Thoracic aorta (tissue), 2 donors: ENCODE measurements at regions not wholly inside any gene's neighbourhood (a gene's known extent, or its start where the extent isn't known, plus 50 kb on each side); places are given as distances from the start of the nearest gene placed in this dataset.
"Not testable (repeated sequence)": the region's sequence is repeated elsewhere in the genome, so short reads cannot be mapped to it uniquely, and the experiment has no call there.

Experiments
- ATAC-seq: fragments of 150-250 bp; one replicate; pipeline ENCODE4 v1.8.0; 2017; ENCODE audit warnings: low read depth; ENCODE audit not compliant: insufficient number of reproducible peaks, low FRiP score
- DNase-seq: peaks from one replicate; pipeline ENCODE4 v3.0.0-alpha.2; 2020; ENCODE audit warnings: low spot score
- H3K27ac ChIP-seq, 2 donors: fragments of 200-600 bp; sonication (generic); 1 replicate in 1 of 2; 2 replicates in 1 of 2; pipeline ENCODE4 v1.5.1; 2016; ENCODE audit warnings: mild to moderate bottlenecking in 2 of 2, moderate library complexity in 2 of 2
- H3K27me3 ChIP-seq: fragments of 200-600 bp; sonication (generic); replicated peaks from 2 replicates; pipeline ENCODE4 v1.6.0; 2016; ENCODE audit warnings: mild to moderate bottlenecking; ENCODE audit not compliant: insufficient read depth
- H3K36me3 ChIP-seq: fragments of 200-600 bp; sonication (generic); one replicate; pipeline ENCODE4 v1.5.1; 2016
- H3K4me1 ChIP-seq, 2 donors: fragments of 200-600 bp; sonication (generic); 1 replicate in 1 of 2; 2 replicates in 1 of 2; pipeline versions ENCODE4 v1.5.1 to v1.6.0; 2016; ENCODE audit warnings: low read depth in 2 of 2, mild to moderate bottlenecking in 1 of 2; ENCODE audit not compliant: control insufficient read depth in 1 of 2
- H3K4me3 ChIP-seq: fragments of 200-600 bp; sonication (generic); 2 replicates; pipeline ENCODE4 v1.5.1; 2016; ENCODE audit warnings: mild to moderate bottlenecking
- H3K9me3 ChIP-seq: fragments of 200-600 bp; sonication (generic); 2 replicates; pipeline ENCODE4 v1.5.1; 2016
- TF ChIP-seq, protein P1 (sequence below): fragments of 200-600 bp; sonication (generic); IDR thresholded peaks from one replicate; pipeline ENCODE4 v1.5.1; 2019; ENCODE audit warnings: antibody characterized with exemption

DNA sequence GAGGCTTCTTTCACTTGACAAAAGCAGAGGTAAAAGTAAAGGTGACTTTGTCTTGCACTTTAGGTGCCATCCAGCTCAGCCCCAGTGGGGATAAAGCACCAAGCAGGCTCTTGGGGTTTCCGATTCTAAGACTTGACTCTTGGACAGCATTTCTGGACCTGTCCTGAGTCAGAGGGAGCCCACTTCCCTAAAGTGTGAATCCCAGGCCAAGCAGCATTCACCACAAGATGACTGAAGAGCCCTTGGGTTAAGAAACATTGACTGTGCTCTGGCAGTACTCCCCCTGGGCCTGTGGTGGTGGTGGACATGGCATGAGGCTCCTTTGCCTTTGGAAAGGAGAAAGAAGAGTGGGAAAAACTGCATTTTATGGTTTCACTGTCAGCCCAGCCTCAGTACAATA lies 638.0 kb upstream of the VRK2 start:
- peaks cover under 1% of the 10 kb centered on the region for H3K9me3 ChIP-seq
- H3K27me3 ChIP-seq: no peaks in the 10 kb centered on the region
- H3K36me3 ChIP-seq: no peaks in the 10 kb centered on the region
- ATAC-seq (no peak), DNase-seq (no peak)
- H3K4me1 ChIP-seq: no peaks in the 10 kb centered on the region
- H3K27ac ChIP-seq: no peak overlapping the region
- no peak overlapping the region for H3K4me3 ChIP-seq
- TF ChIP-seq, protein P1, sequence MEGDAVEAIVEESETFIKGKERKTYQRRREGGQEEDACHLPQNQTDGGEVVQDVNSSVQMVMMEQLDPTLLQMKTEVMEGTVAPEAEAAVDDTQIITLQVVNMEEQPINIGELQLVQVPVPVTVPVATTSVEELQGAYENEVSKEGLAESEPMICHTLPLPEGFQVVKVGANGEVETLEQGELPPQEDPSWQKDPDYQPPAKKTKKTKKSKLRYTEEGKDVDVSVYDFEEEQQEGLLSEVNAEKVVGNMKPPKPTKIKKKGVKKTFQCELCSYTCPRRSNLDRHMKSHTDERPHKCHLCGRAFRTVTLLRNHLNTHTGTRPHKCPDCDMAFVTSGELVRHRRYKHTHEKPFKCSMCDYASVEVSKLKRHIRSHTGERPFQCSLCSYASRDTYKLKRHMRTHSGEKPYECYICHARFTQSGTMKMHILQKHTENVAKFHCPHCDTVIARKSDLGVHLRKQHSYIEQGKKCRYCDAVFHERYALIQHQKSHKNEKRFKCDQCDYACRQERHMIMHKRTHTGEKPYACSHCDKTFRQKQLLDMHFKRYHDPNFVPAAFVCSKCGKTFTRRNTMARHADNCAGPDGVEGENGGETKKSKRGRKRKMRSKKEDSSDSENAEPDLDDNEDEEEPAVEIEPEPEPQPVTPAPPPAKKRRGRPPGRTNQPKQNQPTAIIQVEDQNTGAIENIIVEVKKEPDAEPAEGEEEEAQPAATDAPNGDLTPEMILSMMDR: no peak

DNA sequence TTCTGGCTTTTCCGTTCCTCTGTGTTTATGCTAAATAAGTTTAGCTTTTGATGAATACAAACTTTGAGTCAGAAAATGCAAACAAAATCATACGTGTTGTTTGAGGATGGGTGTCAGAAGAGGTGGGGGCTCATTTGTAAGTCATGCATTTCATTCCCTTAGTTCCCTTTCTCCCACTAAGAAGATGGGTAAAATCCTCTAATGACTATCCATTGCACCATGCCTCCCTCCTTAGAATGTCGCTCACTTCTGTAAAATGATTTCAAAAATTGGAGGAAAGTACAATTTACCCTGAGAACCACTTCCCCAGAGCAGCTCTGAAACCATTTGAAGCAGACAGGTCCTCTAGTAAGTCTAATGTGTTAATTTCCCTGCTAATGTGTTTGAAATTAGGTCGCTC lies 629.6 kb upstream of the VRK2 start:
- ATAC-seq: no peak

DNA sequence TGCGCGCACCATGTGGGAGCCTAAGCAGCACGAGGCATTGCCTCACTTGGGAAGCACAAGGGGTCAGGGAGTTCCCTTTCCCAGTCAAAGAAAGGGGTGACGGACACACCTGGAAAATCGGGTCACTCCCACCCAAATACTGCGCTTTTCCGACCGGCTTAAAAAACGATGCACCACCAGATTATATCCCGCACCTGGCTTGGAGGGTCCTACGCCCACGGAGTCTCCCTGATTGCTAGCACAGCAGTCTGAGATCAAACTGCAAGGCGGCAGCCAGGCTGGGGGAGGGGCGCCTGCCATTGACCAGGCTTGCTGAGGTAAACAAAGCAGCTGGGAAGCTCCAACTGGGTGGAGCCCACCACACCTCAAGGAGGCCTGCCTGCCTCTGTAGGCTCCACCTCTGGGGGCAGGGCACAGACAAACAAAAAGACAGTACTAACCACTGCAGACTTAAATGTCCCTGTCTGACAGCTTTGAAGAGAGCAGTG lies 627.7 kb upstream of the VRK2 start:
- not testable (repeated sequence) for H3K4me3 ChIP-seq, H3K36me3 ChIP-seq, DNase-seq, H3K27ac ChIP-seq, H3K9me3 ChIP-seq, ATAC-seq, H3K4me1 ChIP-seq, H3K27me3 ChIP-seq

More for the DNA sequence above, 629.6 kb upstream of the VRK2 start:
- Histone ChIP-seq H3K27ac (no peak overlapping the region), H3K4me3 (no peak overlapping the region), H3K4me1 (no peaks in the 10 kb centered on the region), H3K27me3 (no peaks in the 10 kb centered on the region), H3K36me3 (no peaks in the 10 kb centered on the region), H3K9me3 (peaks cover 5% of the 10 kb centered on the region)
- TF ChIP-seq, protein P1: no peak
- DNase-seq: no peak

DNA sequence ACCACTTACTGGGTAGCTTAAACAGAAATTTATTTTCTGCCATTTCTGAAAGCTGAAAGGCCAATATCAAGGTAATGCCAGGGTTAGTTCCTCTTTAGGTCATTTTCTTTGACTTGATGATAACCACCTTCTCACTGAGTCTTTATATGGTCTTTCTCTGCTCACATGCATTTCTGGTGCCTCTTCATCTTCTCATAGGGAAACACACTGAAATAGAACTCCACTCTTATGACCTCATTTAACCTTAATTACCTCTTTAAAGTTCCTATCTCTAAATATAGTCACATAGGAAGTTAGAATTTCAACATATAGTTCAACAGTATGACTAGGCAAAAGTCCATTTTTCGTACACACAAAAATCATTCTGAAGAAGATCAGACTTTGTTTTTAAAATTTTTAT lies 616.8 kb upstream of the VRK2 start:
- ATAC-seq: no peak
- Histone ChIP-seq H3K9me3 (no peaks in the 10 kb centered on the region), H3K27me3 (no peaks in the 10 kb centered on the region), H3K4me3 (no peak overlapping the region), H3K27ac (no peak overlapping the region), H3K36me3 (no peaks in the 10 kb centered on the region), H3K4me1 (no peaks in the 10 kb centered on the region)
- TF ChIP-seq, protein P1: no peak
- DNase-seq: no peak

DNA sequence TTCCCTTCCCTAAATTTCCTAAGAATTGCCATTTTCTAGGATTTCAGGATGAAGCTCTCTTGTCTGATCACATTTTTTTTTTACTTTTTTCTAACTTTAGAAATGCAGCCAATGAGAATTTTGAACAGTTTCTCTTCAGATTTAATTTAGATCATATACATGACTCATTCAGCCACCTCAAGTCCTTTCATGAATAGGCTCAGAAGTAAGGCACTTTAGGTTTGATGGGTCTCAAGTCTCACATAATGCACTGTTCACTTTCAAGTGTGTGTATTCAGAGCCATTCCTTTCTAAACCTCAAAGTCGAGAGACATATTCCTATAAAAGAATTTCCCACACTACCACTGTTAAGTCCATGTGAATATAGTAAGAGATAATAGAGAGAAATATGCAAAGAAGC lies 614.1 kb upstream of the VRK2 start:
- ATAC-seq (no peak), DNase-seq (no peak)
- TF ChIP-seq, protein P1: no peak
- no peak overlapping the region for H3K27ac ChIP-seq
- no peak overlapping the region for H3K4me3 ChIP-seq
- H3K4me1 ChIP-seq: no peaks in the 10 kb centered on the region
- H3K36me3 ChIP-seq: no peaks in the 10 kb centered on the region
- H3K9me3 ChIP-seq: no peaks in the 10 kb centered on the region
- H3K27me3 ChIP-seq: no peaks in the 10 kb centered on the region

DNA sequence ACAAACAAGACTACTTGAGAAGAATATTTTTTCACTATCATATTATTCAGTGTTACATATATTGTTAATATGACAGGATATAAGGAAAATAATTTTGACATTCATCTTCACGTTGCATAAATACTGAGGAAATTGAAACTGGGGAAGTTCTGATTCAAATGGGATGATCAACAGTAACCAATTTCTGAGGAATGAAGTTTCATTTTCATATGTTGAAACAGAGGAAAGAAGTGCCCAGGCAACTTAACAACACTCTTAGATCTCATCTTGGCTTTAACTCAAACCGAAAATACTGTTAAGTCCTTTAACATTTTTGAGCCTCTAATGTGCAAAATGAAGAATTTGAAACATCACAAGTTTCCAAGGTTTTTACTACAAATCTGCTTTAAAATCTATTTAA lies 612.2 kb upstream of the VRK2 start:
- DNase-seq: no peak
- Histone ChIP-seq H3K4me3 (no peak overlapping the region), H3K9me3 (no peaks in the 10 kb centered on the region), H3K27ac (no peak overlapping the region), H3K27me3 (no peaks in the 10 kb centered on the region), H3K36me3 (no peaks in the 10 kb centered on the region), H3K4me1 (no peaks in the 10 kb centered on the region)
- TF ChIP-seq, protein P1: no peak
- ATAC-seq: no peak
